GM12874 (cell line): ENCODE measurements at regions not wholly inside any gene's neighbourhood (a gene's known extent, or its start where the extent isn't known, plus 50 kb on each side); places are given as distances from the start of the nearest gene placed in this dataset.

ENCODE experiments used
- CTCF ChIP-seq: IDR thresholded peaks from 2 replicates; pipeline ENCODE4 v1.5.1; 2011; ENCODE audit warnings: low read depth, mild to moderate bottlenecking, control low read depth, low read length, moderate library complexity; ENCODE audit not compliant: insufficient read depth

GRCh38 chr10:78574547-78574946 lies 494.2 kb upstream of the ZMIZ1 start:
- TF ChIP-seq CTCF: no peak

GRCh38 chr10:78575400-78575799 lies 493.4 kb upstream of the ZMIZ1 start:
- no peak for TF ChIP-seq CTCF

DNA sequence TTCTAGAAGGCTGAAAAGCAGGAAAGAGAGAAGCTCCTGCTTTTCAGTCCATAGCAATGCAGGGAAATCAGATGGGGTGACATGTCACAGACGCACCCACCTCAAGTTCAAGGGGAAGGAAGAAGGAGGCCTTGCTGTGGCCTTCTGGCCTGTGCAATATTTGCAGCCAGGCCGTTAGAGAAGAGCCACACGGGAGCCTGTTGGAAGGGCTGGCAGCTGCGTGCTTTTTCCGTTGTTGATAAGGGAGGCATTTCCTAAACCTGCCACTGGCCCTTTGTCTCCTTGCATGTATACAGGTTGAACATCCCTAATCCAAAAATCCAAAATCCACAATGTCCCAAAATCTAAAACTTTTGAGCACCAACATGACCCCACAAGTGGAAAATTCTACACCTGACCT lies 492.5 kb upstream of the ZMIZ1 start:
- TF ChIP-seq CTCF: no peak

DNA sequence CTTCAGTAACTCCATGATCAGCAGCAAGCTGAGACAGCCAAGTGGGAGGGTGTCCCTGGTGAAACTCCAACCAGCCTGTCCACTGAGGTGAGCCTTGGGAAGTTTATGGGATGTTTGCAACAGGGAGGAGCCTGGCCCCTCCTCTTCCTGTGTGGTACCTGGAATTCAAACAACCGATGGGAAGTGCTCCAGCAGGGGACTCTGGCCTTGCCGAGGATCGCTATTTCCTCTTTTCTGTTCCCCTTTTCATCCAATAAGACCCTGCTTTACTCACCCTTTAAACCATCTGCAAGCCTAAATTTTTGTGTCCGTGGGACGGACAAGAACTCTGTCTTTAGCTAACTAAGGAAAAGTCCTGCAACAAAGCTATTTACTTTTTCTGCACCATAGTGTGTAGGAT lies 491.1 kb upstream of the ZMIZ1 start:
- TF ChIP-seq CTCF: no peak

GRCh38 chr10:78578929-78579328 lies 489.8 kb upstream of the ZMIZ1 start:
- TF ChIP-seq CTCF: no peak

- TF ChIP-seq CTCF: no peak
Measured at GRCh38 chr10:78579576-78579975, 489.2 kb upstream of the ZMIZ1 start.

- TF ChIP-seq CTCF: no peak
Measured at GRCh38 chr10:78579995-78580394, 488.8 kb upstream of the ZMIZ1 start.
